Ishikawa (cell line): ENCODE measurements at regions not wholly inside any gene's neighbourhood (a gene's known extent, or its start where the extent isn't known, plus 50 kb on each side); places are given as distances from the start of the nearest gene placed in this dataset.

Source experiments
- CEBPB ChIP-seq: IDR thresholded peaks from 2 replicates; pipeline ENCODE4 v1.6.1; 2012
- CREB1 ChIP-seq: IDR thresholded peaks from 2 replicates; pipeline ENCODE4 v1.6.1; 2012; ENCODE audit warnings: low read depth
- EGR1 ChIP-seq: IDR thresholded peaks from 2 replicates; pipeline ENCODE4 v1.6.1; 2012
- EP300 ChIP-seq: IDR thresholded peaks from 2 replicates; pipeline ENCODE4 v1.6.1; 2012; ENCODE audit warnings: borderline replicate concordance
- FOXM1 ChIP-seq: IDR thresholded peaks from 2 replicates; pipeline ENCODE4 v1.6.1; 2012; ENCODE audit warnings: low read depth, borderline replicate concordance
- MAX ChIP-seq: IDR thresholded peaks from 2 replicates; pipeline ENCODE4 v1.6.1; 2012
- NFIC ChIP-seq: IDR thresholded peaks from 2 replicates; pipeline ENCODE4 v1.6.1; 2012
- RAD21 ChIP-seq: IDR thresholded peaks from 2 replicates; pipeline ENCODE4 v1.6.1; 2012; ENCODE audit warnings: low read depth
- TAF1 ChIP-seq: IDR thresholded peaks from 2 replicates; pipeline ENCODE4 v1.6.1; 2012; ENCODE audit warnings: low read depth, mild to moderate bottlenecking
- TCF12 ChIP-seq: IDR thresholded peaks from 2 replicates; pipeline ENCODE4 v1.6.1; 2012; ENCODE audit warnings: low read depth
- TEAD4 ChIP-seq: IDR thresholded peaks from 2 replicates; pipeline ENCODE4 v1.6.1; 2012
- YY1 ChIP-seq: IDR thresholded peaks from 2 replicates; pipeline ENCODE4 v1.6.1; 2012; ENCODE audit warnings: low read depth
- ZBTB7A ChIP-seq: IDR thresholded peaks from 2 replicates; pipeline ENCODE4 v1.6.1; 2012; ENCODE audit warnings: low read depth
- TF ChIP-seq, protein P1 (sequence below): IDR thresholded peaks from 2 replicates; pipeline ENCODE4 v1.6.1; 2012
- TF ChIP-seq, protein P2 (sequence below): IDR thresholded peaks from 2 replicates; pipeline ENCODE4 v1.6.1; 2012; ENCODE audit warnings: low read depth, mild to moderate bottlenecking

GRCh38 chr2:189274361-189274760 is 94.8 kb upstream of the COL5A2 start:
- no peak for TF ChIP-seq FOXM1
- no peak for TF ChIP-seq TEAD4
- no peak for TF ChIP-seq EGR1
- TF ChIP-seq, protein P1, sequence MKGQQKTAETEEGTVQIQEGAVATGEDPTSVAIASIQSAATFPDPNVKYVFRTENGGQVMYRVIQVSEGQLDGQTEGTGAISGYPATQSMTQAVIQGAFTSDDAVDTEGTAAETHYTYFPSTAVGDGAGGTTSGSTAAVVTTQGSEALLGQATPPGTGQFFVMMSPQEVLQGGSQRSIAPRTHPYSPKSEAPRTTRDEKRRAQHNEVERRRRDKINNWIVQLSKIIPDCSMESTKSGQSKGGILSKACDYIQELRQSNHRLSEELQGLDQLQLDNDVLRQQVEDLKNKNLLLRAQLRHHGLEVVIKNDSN: no peak
- no peak for TF ChIP-seq RAD21

DNA sequence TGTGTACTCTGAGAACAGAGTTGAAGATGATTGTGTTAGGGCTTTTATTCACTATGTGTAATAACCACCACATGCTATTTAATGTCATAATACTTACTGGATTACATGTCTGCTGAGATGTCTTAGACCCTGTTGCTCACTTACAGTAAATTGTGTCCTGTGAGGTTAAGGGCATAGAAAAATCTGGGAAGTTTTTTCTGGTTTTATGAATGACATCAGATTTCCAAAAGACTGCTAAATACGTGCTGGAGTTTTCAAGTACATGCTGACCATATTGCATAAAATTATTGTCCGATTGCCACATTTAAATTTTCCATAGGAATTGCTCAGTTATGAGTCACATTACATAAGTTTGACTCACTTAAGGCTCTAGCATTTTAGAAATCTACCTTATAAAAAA is 96.7 kb upstream of the COL5A2 start:
- TF ChIP-seq EGR1 (no peak), EP300 (no peak), YY1 (no peak), TEAD4 (no peak), FOXM1 (no peak), CEBPB (peak; percentile 68), MAX (no peak)

GRCh38 chr2:189281201-189281600 is 101.6 kb upstream of the COL5A2 start:
- TF ChIP-seq, protein P2, sequence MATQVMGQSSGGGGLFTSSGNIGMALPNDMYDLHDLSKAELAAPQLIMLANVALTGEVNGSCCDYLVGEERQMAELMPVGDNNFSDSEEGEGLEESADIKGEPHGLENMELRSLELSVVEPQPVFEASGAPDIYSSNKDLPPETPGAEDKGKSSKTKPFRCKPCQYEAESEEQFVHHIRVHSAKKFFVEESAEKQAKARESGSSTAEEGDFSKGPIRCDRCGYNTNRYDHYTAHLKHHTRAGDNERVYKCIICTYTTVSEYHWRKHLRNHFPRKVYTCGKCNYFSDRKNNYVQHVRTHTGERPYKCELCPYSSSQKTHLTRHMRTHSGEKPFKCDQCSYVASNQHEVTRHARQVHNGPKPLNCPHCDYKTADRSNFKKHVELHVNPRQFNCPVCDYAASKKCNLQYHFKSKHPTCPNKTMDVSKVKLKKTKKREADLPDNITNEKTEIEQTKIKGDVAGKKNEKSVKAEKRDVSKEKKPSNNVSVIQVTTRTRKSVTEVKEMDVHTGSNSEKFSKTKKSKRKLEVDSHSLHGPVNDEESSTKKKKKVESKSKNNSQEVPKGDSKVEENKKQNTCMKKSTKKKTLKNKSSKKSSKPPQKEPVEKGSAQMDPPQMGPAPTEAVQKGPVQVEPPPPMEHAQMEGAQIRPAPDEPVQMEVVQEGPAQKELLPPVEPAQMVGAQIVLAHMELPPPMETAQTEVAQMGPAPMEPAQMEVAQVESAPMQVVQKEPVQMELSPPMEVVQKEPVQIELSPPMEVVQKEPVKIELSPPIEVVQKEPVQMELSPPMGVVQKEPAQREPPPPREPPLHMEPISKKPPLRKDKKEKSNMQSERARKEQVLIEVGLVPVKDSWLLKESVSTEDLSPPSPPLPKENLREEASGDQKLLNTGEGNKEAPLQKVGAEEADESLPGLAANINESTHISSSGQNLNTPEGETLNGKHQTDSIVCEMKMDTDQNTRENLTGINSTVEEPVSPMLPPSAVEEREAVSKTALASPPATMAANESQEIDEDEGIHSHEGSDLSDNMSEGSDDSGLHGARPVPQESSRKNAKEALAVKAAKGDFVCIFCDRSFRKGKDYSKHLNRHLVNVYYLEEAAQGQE: no peak
- TF ChIP-seq FOXM1 (no peak), TEAD4 (no peak), NFIC (no peak), TAF1 (no peak), EP300 (no peak)
- TF ChIP-seq, protein P1: no peak

GRCh38 chr2:189285349-189285748 is 105.8 kb upstream of the COL5A2 start:
- TF ChIP-seq CREB1 (no peak), CEBPB (no peak), NFIC (no peak), EGR1 (no peak), FOXM1 (no peak)
- TF ChIP-seq, protein P2: no peak

DNA sequence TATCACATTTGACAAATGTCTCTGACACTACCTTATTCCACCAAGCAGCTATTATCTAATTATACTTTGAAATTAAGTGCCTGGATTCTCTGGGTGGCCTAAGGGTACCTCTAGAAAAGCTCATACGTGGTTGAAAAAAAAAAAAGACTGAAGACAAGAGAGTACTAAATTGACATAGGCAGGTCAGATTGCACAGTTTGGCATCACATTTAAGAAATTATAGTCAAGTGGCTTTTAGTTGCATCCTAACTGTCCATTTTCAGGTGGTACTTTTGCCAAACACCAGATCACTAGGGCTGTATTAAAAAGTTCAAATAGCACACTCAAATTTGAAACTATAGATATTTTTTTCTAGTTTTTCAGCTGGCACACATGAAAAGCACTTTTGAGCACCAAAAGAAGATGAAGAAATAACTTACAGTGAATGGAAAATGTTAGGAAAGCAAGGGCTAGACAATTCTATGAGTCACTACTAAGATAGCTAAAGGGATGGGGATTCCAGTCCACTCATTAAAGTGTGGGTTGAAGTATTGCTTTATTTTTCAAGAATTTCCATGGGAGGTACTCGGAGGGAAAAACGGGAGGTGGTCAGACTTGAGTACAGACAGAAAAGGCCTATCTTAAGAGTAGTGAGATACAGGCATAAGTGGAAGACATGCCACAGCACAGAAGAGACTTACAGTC is 106.5 kb upstream of the COL5A2 start:
- TF ChIP-seq YY1: no peak

GRCh38 chr2:189287363-189287762 is 107.8 kb upstream of the COL5A2 start:
- no peak for TF ChIP-seq EGR1
- TF ChIP-seq TCF12: no peak
- no peak for TF ChIP-seq NFIC
- TF ChIP-seq ZBTB7A: no peak
- no peak for TF ChIP-seq TEAD4
- TF ChIP-seq TAF1: no peak

GRCh38 chr2:189287982-189288521 is 108.5 kb upstream of the COL5A2 start:
- no peak for TF ChIP-seq TAF1
- no peak for TF ChIP-seq TCF12
- TF ChIP-seq CREB1: no peak
- no peak for TF ChIP-seq CEBPB
- no peak for TF ChIP-seq EGR1
- TF ChIP-seq FOXM1: no peak
- peak; percentile 75 for TF ChIP-seq RAD21

GRCh38 chr2:189291460-189291859 is 111.9 kb upstream of the COL5A2 start:
- TF ChIP-seq EGR1 (no peak), TAF1 (no peak), MAX (no peak), EP300 (no peak), ZBTB7A (no peak), RAD21 (no peak), YY1 (no peak), CEBPB (no peak)
- TF ChIP-seq, protein P2: no peak
- TF ChIP-seq, protein P1: no peak
